Right renal cortex interstitium (tissue), 3 donors: ENCODE measurements at regions not wholly inside any gene's neighbourhood (a gene's known extent, or its start where the extent isn't known, plus 50 kb on each side); places are given as distances from the start of the nearest gene placed in this dataset.

ENCODE experiments used
- DNase-seq, 3 donors: peaks; one replicate each; pipeline ENCODE4 v3.0.0-alpha.2; 2013; ENCODE audit warnings: low read depth in 3 of 3, low spot score in 2 of 3

DNA sequence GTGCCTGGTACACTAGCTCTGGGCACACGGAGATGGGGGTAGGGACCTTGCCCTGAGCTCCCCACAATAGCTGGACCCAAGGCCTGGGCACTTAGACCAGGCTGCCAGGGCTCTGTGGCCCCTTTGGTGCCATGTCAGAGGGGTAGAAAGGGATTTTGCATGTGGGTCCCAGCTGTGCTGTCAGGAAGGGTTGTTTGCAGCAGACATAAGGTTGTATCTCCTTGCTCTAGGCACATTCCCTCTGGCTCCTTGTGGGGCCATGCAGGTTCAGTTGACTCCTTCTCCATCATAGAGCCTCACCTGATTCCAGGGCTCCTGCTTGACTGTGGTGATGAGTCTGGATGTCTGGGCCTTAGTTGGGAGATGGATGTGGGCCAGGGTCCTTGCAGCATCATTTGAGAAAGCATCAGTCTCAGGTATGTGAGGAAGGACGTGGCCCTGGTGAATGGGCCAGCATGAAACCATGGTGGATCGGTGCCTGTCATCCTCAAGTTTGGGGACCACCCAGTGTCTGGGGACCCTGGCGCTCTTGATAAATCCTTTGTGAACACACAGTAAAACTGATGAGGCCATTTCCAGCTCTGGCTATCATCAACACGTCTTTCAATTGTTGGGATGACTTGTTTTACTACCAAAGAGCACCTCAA lies 461.9 kb upstream of the HS6ST1 start:
- DNase-seq = no peak

DNA sequence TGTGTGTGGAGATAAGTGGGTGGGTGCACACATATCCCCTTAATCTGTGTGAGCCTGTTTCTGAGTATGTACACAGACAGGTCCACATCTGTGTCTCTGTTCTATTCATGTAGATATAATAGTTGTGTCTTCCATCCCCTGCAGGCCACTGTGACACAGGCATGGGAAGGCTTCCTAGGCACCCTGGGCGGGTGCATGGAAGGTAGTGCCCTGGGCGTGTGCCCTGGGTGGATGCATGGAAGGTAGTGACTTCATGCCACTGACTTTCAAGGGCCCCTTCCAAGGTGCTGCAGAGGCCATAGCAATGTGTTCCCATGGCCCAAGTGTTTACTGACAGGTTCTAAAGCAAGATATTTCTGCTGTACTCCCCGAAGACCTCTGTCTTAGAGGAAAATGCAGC lies 462.5 kb upstream of the HS6ST1 start:
- DNase-seq = no peak

DNA sequence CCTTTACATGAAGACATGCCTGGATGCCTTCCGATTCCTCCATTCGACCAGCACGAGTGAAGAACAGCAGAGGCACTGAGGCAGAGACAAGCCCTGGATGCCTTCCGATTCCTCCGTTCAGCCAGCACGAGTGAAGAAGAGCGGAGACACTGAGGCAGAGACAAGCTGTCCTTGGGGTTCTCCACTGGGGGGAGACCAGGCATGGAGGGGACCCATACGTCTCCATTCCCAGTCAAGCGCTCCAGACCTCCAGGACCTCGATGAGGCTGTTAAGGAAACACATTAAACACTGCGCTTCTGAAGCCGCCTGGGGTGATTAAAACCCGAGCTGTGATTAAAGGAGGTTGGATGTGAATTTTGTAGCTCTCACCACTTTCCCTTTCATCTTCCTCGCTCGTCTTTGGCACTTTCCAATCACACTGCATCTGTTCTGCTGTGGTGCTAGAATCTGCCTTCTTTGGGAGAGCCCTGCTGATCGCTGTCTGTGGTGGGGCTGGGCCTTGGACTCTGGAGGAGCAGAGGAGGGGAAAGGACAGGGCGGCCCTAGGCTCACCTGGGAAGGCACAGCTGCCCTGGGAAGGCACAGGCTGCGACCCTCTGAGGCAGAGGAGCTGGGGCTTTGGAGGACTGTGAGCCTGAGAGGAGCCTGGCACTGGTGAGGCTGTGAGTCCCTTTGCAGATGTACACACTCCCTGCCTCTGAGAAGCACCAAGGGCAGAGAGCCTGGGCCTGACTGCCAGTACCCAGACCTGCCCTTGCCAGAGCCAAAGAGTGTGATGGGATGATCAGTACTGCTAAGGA lies 463.1 kb upstream of the HS6ST1 start:
- DNase-seq = no peak

DNA sequence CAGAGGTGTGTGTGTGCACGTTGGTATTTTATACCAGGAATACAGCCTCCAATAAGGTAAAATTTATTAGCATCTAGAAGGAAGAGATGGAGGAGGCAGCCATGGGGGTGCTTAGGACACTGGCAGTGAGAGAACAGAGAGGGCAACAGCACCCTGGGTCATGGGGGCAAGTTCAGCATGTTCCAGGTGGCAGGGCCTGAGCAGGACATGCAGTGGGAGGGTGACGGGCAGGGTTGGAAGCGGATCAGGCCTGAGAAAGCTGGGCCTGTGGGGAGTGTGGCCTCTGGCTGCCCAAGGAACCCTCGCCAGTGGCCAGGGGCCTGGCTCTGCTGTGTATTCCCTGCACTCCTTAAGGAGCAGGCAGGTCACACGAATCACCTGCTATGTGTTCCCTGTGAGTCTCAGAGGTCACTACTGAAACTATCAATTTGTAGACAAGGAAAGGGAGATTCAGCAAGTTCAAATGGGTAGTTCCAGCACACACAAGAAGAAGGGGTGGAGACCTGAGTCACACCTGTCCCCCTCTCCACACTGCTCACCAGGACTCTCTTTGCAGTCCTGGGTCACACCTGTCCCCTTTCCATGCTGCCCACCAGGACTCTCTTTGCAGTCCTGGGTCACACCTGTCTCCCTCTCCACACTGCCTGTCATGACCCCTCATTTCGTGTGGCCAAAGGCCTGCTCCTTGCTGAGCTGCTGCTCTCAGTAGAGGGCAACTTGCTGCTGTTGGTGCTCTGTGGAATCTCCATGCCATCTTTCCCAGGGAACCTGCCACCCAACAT lies 463.9 kb upstream of the HS6ST1 start:
- DNase-seq = no peak

DNA sequence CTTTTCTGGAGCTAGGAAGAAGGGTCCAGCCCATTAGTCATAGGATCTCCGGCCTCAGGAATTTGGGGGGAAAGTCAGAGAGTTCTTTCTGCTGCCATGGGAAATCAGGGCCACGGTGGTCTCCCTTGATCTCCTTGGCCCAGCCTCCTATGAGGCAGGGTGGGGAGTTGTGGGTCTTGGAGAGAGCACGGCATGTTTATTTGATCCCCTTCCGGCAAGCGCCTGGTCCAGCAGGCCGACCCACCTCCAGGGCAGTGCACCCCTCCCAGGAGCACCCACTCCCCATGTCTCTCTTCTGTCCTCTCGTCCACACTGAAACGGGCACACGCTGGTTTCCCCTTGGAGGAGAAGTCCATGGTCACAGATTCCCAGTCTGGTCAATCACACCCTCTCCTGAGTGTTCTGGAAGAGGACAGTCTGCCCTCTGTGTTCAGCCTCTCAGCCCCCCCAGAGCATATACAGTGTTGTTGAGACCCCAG lies 464.6 kb upstream of the HS6ST1 start:
- DNase-seq = no peak

DNA sequence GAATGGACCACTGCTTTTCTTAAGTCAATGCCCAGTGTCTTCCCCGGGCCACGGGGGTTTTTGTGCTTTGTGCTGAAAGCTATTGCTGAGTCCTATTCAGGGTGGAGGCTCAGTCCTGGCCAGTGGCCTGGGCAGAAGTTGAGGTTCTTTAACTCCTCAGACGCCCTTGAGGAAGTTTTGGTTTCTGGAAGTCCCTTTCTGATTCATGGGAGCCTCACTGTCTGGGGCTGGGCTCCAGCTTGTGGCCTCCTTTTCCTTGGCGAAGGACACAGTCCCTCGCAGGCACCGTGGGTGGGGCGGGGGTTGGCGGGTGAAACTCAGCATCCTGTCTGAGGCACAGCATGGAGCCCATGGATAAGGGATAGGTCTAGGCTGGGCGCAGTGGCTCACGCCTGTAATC lies 465.2 kb upstream of the HS6ST1 start:
- no peak for DNase-seq

DNA sequence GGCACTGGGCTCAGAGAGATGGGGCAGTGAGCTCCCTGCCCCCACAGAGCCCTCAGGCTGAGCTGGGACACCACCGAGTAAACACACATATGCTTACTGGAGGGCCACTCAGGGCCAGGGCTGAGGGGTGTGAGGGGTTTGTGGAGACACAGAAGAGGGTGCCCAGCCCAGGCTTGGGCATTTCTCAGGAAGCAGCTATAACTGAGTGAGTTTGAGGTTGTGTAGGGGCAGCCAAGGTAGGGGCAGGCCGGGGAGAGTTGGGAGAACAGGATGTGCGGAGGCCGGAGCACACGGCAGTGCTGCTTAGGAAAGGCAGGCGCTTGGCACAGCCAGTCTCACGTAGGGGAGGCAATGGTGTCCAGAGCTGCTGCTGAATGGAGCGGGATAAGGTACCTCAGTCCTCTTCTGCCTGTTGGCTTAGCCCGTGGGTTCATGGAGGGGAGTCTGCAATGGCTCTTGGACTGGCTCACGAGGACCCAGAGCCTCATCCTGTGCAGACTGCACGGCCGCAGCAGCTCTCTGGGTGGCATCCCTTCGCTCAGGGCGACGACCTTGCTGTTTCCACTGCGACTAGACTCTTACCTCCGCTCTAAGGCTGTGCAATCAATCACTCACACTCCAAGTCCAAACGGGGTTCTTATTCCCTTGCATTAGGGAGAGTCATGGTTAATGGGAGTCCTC lies 466.1 kb upstream of the HS6ST1 start:
- no peak for DNase-seq

DNA sequence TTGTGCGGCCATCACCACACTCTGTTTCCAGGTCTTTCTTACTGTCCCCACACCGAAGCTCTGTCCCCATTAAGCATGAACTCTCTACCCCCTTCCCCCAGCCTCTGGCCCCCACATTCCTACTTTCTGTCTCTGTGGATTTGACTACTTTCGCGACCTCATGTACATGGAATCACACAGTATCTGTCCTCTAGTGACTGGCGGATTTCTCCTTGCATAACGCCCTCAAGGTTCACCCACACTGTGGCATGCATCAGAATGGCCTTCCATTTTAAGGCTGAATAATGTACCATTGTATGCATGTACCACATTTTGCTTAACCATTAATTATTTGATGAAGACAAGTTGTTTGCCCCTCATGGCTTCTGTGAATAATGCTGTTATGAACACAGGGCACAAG lies 467.6 kb upstream of the HS6ST1 start:
- DNase-seq = no peak

DNA sequence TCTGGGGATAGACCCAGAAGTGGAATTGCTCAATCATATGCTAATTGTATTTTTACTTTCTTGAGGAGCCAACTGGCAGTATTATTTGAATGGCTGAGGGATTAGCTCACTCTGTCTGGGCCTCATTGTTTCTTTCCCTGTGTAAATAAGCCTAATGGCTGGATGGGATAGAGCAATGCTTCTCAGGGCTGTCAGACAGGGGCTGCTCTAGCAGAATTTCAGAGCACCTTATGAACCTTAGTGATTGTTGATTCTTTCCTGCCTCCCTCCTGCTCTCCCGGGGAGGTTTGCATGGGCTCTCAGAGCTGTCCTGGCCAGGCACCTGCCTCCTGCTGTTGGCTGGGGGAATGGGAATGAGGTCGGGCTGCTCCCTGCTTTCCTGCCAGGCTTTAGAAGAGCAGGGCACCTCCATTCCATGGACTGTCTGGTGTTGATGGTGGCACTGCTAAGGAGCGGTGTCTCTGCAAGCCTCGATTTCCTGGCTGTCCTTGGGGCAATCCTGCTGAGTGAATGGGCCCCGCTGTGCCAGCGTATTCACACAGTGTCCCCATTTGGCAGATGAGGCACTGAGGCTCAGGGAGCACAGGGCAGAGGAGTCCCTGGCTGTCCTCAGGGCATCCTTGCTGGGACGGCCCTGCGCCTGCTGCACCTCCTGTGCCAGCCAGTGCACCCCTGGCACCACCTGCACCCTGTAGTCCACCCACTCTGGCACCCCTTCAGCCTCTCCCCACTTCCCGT lies 468.2 kb upstream of the HS6ST1 start:
- DNase-seq = no peak

DNA sequence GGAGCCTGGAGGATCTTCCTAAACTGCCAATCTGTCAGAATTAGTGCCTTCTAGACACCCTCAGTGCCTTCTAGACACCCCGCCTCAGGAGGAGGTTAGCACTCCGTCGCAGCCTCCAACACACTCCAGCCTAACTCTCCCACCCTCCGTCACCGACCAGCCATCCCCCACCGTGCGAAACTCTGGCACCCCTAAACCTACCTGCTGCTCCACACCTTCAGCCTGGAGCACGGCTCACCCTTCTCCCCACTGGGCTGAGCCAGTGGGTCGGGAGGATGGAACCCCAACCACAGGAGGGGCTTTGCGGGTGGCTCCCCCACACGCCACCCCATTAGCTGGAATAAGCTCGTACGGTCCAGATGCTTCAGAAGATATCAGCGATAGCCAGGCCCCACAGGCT lies 468.9 kb upstream of the HS6ST1 start:
- DNase-seq = no peak

DNA sequence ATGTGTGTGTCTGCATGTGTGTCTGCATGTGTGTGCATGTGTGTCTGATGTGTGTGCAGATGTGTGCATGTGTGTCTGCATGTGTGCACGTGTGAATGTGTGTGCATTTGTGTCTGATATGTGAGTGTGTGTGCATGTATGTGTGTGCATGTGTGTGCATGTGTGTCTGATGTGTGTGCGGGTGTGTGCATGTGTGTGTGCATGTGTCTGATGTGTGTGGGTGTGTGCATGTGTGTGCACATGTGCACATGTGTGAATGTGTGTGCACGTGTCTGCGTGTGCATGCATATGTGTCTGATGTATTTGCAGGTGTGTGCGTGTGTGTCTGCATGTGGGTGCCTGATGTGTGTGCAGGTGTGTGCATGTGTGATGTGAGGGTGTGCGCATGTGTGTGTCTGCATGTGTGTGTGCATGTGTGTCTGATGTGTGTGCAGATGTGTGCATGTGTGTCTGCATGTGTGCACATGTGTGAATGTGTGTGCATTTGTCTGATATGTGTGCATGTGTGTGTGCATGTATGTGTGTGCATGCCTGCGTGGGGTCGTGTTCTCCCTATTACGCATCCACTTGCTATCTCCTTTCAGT lies 470.1 kb upstream of the HS6ST1 start:
- no peak for DNase-seq

DNA sequence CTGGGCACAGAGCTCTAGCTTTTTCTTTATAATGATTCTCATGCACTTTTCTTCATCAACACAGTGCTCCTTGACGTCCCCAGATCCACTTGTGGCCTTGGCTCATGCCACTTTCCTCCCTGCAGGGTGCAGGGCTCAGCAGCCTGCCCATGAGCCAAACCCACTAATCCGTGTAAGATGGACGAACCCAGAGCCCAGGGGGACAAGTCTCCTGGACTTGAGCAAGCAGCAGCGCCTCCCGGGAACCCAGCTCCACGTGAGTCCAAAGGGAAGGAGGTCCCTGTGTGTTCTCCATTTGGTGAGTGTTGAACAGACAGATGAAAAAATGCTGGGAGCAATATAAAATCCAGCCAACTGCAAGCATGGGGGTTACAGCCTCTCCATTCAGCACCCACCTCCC lies 470.6 kb upstream of the HS6ST1 start:
- no peak for DNase-seq

DNA sequence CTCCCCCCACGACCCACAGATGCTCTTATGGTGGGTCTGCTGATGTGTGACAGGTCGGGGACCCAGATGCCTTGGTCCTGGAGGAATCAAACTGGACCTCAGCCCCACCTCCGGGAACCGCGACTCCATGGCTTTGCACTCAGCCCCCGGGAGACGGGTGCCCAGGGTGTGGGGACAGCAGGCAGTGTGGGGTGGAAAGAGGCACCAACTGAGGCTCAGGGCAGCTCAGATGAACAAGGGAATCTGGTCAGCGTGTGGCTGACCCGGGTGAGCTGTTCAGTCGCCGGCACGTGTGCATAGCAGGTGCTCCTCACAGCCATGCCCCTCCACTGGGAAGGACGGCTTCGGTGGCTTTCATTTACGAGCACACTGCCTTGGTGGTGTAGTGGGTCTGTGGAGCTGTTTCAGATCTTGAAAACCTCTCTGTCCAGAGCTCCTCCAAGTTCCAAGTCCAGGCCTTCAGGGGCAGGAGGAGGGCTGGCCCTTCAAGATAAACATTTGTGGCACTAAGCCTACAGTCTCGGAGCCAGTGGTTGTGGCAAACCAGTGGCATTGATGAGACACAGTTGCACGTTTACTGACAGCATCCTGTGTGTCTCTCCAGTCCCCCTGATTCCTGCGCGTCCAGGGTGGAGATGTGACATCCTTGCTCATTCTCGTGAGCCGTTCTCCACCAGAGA lies 471.2 kb upstream of the HS6ST1 start:
- no peak for DNase-seq

DNA sequence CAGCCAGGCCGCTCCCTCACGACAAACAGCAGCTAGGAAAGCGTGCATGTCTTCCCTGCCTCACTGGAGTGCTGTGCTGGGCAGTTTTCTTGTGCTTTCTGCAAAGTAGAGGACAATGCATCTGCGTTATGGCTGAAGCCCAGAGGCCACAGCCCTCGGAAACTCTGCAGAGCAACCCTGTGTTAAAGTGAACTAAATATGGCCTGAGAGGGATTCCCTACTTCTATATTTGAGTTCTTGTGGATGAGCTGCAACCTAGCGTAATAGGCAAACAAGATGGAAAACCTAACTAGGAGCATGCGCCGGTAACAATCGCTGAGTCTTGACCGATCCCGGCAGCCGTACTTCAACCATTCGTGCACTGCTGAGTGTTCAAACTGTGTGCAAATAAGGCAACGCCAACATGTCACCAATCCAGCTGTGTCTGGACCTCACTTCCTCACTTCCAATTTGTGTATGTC lies 471.9 kb upstream of the HS6ST1 start:
- no peak for DNase-seq

DNA sequence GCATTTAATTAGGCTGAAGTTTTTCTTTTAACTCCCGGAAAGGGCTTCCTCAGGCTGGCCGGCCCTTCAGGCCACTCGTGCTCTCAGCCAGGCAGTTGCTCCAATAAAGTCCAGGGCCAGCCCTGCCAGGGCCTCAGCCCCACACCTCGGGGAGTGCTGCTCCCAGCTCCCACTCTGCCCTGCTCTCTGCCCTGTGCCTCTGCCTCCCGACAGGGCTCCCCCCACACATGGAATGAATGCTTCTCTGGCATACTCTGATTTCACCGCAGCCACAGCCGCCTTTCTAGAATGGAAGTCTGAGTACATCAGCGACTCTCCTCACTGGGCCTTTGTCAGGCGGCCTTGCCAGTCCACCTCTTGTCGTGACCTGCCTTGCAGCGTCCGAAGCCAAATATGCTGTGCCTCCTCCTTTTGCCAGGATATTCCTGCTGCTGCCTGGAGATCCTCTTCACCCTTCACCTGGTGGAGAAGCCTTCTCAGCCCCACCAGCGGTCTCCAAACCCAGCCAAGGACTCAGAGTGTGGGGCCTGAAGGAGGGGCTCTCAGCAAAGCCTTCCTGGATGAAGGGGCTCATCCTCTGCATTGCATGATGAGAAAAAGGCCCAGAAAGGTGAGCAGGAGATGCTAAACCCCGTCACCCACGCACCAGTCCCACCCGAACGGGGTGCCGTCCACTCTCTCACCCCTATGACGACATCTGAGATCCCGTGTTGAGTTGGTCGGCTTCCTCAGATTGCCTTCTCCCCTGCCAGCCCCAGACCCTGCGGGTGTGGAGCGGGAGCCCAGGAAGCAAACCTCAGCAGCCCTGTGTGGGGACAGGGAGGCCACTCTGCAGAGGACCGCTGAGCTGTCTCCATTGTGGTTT lies 472.7 kb upstream of the HS6ST1 start:
- no peak for DNase-seq

DNA sequence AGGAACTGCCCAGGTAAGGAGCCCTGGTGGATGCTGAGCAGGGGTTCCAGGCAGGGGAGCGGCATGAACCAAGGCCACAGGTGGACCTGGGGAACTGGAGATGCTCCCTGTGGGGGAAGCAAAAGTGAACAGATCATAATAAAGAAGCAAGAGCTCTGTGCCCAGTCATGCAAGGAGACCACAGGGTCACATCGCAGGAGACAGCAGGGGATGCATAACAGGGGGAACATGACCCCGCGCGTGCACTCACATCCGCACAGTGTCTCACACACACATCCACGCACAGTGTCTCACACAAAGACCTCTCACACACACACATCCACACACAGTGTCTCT lies 473.3 kb upstream of the HS6ST1 start:
- DNase-seq = no peak

DNA sequence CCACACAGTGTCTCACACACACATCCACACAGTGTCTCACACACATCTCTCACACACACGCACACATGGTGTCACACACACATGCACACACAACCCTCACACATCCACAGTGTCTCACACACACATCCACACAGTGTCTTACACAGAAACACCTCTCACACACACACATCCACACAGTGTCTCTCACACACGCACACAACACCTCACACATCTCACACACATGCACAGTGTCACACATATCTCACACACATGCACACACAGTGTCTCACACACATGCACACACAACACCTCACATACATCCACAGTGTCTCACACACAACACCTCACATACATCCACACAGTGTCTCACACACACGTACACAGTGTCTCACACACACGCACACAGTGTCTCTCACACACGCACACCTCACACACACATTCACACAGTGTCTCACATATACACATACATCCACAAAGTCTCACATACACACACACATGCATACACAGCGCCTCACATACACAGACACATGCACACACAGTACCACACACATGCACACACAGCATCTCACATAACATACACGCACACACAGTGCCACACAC lies 473.9 kb upstream of the HS6ST1 start:
- DNase-seq = no peak

DNA sequence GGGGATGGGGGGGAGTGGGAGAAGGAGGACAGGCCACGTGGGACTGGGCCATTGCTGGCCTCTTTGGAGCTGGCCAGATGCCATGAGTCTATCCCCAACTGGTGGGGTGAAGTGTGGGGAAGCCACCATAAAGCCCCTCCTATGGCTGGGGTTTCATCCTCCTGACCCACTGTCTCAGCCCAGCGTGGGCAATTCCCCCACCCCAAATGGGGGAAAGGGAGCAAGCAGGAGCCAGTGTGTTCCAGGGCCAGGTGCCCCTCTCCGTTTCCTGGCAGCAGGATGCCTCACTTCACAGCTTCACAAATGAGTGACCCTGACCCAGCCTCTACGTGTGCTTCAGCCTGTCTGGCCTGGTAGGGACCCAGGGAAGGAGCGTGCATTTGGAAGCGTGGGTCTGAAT lies 474.7 kb upstream of the HS6ST1 start:
- no peak for DNase-seq
